GM13977 (cell line): ENCODE measurements at regions not wholly inside any gene's neighbourhood (a gene's known extent, or its start where the extent isn't known, plus 50 kb on each side); places are given as distances from the start of the nearest gene placed in this dataset.

Experiments used
- DNase-seq: peaks from one replicate; pipeline ENCODE4 v3.0.0; 2012; ENCODE audit warnings: low spot score
- in situ Hi-C: fragments of 300-500 bp; cut with MboI; formaldehyde crosslinking; loops from one replicate; pipeline ENCODE4 v1.12.0; 2022; ENCODE audit warnings: low sequenced_read_pairs, low pct_unique_long_range_greater_than_20kb, mixed read lengths, inconsistent platforms; ENCODE audit not compliant: unreplicated experiment
- TF ChIP-seq, protein P1 (sequence below): IDR thresholded peaks from 2 replicates; pipeline ENCODE4 v1.5.1; 2012; ENCODE audit warnings: mild to moderate bottlenecking, control low read depth; ENCODE audit not compliant: insufficient read depth; ENCODE audit errors: extremely low read depth, missing control alignments

DNA sequence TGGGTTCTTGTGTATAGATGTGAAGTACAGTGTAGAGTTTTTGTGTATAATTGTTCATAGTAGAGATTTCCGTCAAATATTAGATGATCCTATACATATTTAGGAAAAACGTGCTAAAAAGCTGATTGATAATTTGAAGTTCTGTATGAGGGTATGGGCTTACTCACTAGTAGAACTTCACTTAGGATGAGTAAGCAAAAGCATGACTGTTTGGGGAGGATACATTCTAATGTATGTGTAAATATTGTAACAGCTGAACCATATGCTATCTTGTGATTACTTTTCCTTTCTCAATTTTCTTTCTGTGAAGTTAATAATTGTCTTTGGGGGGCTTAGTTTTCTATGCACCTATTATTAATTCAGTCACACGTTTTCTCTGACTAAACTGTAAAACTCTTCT, 53.2 kb upstream of the PDK4 start:
- DNase-seq, result no peak
- in situ Hi-C loops, result no loop called here
- TF ChIP-seq, protein P1, sequence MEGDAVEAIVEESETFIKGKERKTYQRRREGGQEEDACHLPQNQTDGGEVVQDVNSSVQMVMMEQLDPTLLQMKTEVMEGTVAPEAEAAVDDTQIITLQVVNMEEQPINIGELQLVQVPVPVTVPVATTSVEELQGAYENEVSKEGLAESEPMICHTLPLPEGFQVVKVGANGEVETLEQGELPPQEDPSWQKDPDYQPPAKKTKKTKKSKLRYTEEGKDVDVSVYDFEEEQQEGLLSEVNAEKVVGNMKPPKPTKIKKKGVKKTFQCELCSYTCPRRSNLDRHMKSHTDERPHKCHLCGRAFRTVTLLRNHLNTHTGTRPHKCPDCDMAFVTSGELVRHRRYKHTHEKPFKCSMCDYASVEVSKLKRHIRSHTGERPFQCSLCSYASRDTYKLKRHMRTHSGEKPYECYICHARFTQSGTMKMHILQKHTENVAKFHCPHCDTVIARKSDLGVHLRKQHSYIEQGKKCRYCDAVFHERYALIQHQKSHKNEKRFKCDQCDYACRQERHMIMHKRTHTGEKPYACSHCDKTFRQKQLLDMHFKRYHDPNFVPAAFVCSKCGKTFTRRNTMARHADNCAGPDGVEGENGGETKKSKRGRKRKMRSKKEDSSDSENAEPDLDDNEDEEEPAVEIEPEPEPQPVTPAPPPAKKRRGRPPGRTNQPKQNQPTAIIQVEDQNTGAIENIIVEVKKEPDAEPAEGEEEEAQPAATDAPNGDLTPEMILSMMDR, result no peak

DNA sequence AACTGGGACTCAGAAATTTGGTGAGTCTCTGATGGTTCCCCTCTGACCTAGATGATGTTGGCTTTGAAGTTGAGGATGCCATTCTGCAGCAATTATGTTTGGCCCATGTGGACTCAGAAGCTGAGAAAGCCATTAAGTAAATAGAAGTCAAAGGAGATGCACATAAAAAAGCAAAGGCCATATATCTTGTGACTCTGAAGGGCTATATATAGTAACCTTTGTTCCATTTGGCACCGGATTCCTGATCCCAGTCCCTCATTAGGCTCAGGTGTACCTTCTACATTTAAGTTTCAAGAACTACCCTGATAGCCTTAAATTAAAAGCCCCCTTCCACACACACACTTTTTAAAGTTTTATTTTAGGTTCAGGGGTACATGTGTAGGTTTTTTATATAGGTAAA, 50.0 kb upstream of the PDK4 start:
- no peak for DNase-seq
- TF ChIP-seq, protein P1, result no peak
- in situ Hi-C loops, result no loop called here
